ENCODE measurements at regions not wholly inside any gene's neighbourhood (a gene's known extent, or its start where the extent isn't known, plus 50 kb on each side); places are given as distances from the start of the nearest gene placed in this dataset.
"Not testable (repeated sequence)": the region's sequence is repeated elsewhere in the genome, so short reads cannot be mapped to it uniquely, and the experiment has no call there.

GRCh38 chr2:111290370-111290769 lies 169.7 kb downstream of the BCL2L11 start:
- TF ChIP-seq CTCF (conservative IDR thresholded peaks at IDR 0.05 in 1 of 2, IDR thresholded peaks at IDR 0.05 in 1 of 2; ENCODE audit: low read depth in 1 of 2, low read length in 2 of 2); EZH2 (IDR thresholded peaks at IDR 0.05; ENCODE audit: low read length, missing control alignments): not testable (repeated sequence)
